ENCODE measurements at regions not wholly inside any gene's neighbourhood (a gene's known extent, or its start where the extent isn't known, plus 50 kb on each side); places are given as distances from the start of the nearest gene placed in this dataset.

DNA sequence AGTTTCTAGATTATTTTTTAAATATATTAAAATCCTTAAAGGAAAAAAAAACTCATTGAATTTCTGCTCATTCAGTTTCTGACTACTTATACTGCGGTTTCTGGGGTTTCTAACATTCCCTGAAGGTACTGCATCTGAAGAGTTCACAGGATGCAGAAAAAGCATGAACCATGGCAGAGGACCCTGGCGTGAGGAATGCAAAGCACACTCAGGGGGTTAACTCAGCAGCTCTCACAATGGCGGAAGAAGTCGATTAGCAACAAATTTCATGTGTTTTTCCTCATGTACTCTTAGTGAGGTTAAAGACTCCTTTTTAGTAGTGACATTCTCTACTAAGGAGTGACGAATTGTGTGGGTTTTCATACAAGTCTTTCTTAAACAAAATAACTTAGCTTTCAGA is 975.6 kb downstream of the NCAM2 start:
- no peak overlapping the region for H3K4me3 ChIP-seq (ENCODE audit: low read length)
- H2AFZ ChIP-seq (ENCODE audit: low read depth, low read length): no peak overlapping the region
- H4K20me1 ChIP-seq (ENCODE audit: insufficient read depth, low read length): no peaks in the 10 kb centered on the region
- no peaks in the 10 kb centered on the region for H3K36me3 ChIP-seq (replicated peaks; ENCODE audit: low read depth, low read length)
- TF ChIP-seq, protein P1, sequence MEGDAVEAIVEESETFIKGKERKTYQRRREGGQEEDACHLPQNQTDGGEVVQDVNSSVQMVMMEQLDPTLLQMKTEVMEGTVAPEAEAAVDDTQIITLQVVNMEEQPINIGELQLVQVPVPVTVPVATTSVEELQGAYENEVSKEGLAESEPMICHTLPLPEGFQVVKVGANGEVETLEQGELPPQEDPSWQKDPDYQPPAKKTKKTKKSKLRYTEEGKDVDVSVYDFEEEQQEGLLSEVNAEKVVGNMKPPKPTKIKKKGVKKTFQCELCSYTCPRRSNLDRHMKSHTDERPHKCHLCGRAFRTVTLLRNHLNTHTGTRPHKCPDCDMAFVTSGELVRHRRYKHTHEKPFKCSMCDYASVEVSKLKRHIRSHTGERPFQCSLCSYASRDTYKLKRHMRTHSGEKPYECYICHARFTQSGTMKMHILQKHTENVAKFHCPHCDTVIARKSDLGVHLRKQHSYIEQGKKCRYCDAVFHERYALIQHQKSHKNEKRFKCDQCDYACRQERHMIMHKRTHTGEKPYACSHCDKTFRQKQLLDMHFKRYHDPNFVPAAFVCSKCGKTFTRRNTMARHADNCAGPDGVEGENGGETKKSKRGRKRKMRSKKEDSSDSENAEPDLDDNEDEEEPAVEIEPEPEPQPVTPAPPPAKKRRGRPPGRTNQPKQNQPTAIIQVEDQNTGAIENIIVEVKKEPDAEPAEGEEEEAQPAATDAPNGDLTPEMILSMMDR (IDR thresholded peaks at IDR 0.05; ENCODE audit: low read depth, low read length): no peak
- TF ChIP-seq EZH2phosphoT487 (IDR thresholded peaks at IDR 0.05; ENCODE audit: low read depth): no peak
- H3K9ac ChIP-seq (ENCODE audit: low read length): no peak overlapping the region
- H3K9me3 ChIP-seq (ENCODE audit: insufficient read depth, low read length): no peaks in the 10 kb centered on the region
- H3K27me3 ChIP-seq (ENCODE audit: low read depth, low read length): no peaks in the 10 kb centered on the region
- H3K27ac ChIP-seq (ENCODE audit: low read length): no peak overlapping the region
- H3K4me1 ChIP-seq (ENCODE audit: low read length): no peaks in the 10 kb centered on the region
- no peaks in the 10 kb centered on the region for H3K79me2 ChIP-seq (ENCODE audit: low read length)
- no peak overlapping the region for H3K4me2 ChIP-seq (ENCODE audit: low read length)

DNA sequence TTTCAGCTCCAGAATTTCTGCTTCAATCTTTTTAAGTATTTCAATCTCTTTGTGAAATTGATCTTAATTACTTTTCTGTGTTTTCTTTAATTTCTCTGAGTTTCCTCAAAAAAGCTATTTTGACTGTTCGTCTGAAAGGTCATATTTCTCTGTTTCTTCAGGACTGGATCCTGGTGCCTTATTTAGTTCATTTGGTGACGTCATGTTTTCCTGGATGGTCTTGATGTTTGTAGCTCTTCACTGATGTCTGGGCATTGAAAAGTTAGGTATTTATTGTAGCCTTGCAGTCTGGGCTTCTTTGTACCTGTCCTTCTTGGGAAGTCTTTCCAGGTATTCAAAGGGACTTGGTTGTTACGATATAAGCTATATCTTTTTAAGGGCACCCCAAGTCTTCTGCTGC is 998.7 kb downstream of the NCAM2 start:
- no peaks in the 10 kb centered on the region for H3K4me1 ChIP-seq (ENCODE audit: low read length)
- H3K4me2 ChIP-seq (ENCODE audit: low read length): no peak overlapping the region
- TF ChIP-seq, protein P1 (IDR thresholded peaks at IDR 0.05; ENCODE audit: low read depth, low read length): no peak
- no peak for TF ChIP-seq EZH2phosphoT487 (IDR thresholded peaks at IDR 0.05; ENCODE audit: low read depth)
- H3K27ac ChIP-seq (ENCODE audit: low read length): no peak overlapping the region
- no peaks in the 10 kb centered on the region for H3K36me3 ChIP-seq (replicated peaks; ENCODE audit: low read depth, low read length)
- H3K4me3 ChIP-seq (ENCODE audit: low read length): no peak overlapping the region
- H3K27me3 ChIP-seq (ENCODE audit: low read depth, low read length): no peaks in the 10 kb centered on the region
- no peaks in the 10 kb centered on the region for H4K20me1 ChIP-seq (ENCODE audit: insufficient read depth, low read length)
- H3K9me3 ChIP-seq (ENCODE audit: insufficient read depth, low read length): no peaks in the 10 kb centered on the region
- H2AFZ ChIP-seq (ENCODE audit: low read depth, low read length): no peak overlapping the region
- no peak overlapping the region for H3K9ac ChIP-seq (ENCODE audit: low read length)
- no peaks in the 10 kb centered on the region for H3K79me2 ChIP-seq (ENCODE audit: low read length)

DNA sequence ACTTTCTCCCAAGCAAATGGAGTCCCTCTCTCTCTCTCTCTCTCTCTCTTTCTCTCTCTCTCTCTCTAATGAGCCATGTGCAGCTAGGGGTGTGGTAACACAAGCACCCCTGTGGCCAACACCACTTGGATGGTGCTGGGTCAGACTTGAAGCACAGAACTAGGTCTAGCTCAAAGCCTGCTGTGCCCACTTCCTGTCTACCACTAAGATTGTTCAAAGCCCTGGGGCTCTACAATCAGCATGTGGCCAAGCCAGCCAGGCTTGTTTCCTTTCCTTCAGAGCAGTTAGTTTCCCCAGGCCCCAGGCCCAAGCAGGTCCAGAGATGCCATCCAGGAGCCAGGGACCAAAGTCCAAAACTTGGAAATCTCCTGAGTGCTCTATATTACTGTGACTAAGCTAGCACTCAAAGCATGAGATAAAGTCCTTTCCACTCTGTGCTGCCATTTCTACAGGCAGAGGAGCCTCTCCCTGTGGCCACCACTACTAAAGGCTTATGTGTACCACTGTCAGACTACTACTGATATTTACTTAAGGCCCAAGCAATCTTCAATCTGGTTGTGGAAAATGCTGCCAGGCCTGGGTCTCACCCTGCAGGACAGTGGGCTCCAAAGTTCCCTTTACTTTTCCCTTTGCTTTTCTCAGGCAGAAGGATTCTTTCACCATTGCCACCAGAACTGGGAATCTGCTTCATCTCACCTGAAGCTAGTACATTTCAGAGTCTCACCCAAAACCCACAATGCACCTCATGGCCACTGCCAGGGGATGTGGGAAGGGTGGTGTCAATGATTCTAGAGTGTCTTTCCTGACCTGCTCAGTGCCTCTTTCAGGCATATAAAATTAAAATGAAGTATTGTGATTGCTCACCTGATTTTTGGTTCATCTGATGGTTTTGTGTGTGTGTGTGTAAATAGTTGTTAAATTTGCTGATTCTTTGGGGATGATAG is 999.5 kb downstream of the NCAM2 start:
- Histone ChIP-seq H3K4me3 (ENCODE audit: low read length) (no peak overlapping the region), H3K27ac (ENCODE audit: low read length) (no peak overlapping the region), H3K9me3 (ENCODE audit: insufficient read depth, low read length) (no peaks in the 10 kb centered on the region), H3K9ac (ENCODE audit: low read length) (no peak overlapping the region), H3K4me1 (ENCODE audit: low read length) (no peaks in the 10 kb centered on the region), H2AFZ (ENCODE audit: low read depth, low read length) (0 out of 2 replicates have a peak overlapping the region, but pooled peaks have one; percentile 4), H3K27me3 (ENCODE audit: low read depth, low read length) (no peaks in the 10 kb centered on the region), H3K36me3 (replicated peaks; ENCODE audit: low read depth, low read length) (no peaks in the 10 kb centered on the region), H3K4me2 (ENCODE audit: low read length) (no peak overlapping the region), H3K79me2 (ENCODE audit: low read length) (no peaks in the 10 kb centered on the region), H4K20me1 (ENCODE audit: insufficient read depth, low read length) (no peaks in the 10 kb centered on the region)
- no peak for TF ChIP-seq EZH2phosphoT487 (IDR thresholded peaks at IDR 0.05; ENCODE audit: low read depth)
- TF ChIP-seq, protein P1 (IDR thresholded peaks at IDR 0.05; ENCODE audit: low read depth, low read length): no peak

DNA sequence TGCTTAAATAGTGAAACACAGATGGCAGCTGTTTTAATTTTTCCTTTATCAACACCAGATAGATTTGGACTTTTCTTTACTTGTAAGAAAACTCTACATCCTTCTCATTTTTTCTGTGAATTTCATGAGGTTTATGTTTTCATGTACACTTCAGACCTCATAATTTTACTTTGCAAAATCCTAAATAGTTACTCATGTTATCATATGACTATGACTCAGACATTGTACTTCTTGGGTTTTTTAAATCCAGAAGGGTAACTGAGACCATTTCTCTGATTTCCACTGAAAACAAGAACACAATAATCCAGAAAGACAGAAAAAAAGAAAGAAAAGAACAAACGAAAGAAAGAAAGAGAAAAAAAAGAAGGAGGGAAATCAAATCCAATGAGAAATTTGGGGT is 1021.6 kb downstream of the NCAM2 start:
- H3K9ac ChIP-seq (ENCODE audit: low read length): no peak overlapping the region
- no peaks in the 10 kb centered on the region for H3K27me3 ChIP-seq (ENCODE audit: low read depth, low read length)
- no peaks in the 10 kb centered on the region for H3K9me3 ChIP-seq (ENCODE audit: insufficient read depth, low read length)
- TF ChIP-seq, protein P1 (IDR thresholded peaks at IDR 0.05; ENCODE audit: low read depth, low read length): no peak
- no peak for TF ChIP-seq EZH2phosphoT487 (IDR thresholded peaks at IDR 0.05; ENCODE audit: low read depth)
- H4K20me1 ChIP-seq (ENCODE audit: insufficient read depth, low read length): no peaks in the 10 kb centered on the region
- no peak overlapping the region for H3K4me2 ChIP-seq (ENCODE audit: low read length)
- no peak overlapping the region for H2AFZ ChIP-seq (ENCODE audit: low read depth, low read length)
- no peaks in the 10 kb centered on the region for H3K4me1 ChIP-seq (ENCODE audit: low read length)
- H3K27ac ChIP-seq (ENCODE audit: low read length): no peak overlapping the region
- H3K4me3 ChIP-seq (ENCODE audit: low read length): no peak overlapping the region
- H3K36me3 ChIP-seq (replicated peaks; ENCODE audit: low read depth, low read length): no peaks in the 10 kb centered on the region
- H3K79me2 ChIP-seq (ENCODE audit: low read length): no peaks in the 10 kb centered on the region

All from OCI-LY3 (cell line).